BE2C (cell line): ENCODE measurements at regions not wholly inside any gene's neighbourhood (a gene's known extent, or its start where the extent isn't known, plus 50 kb on each side); places are given as distances from the start of the nearest gene placed in this dataset.

Experiments used
- DNase-seq: peaks from one replicate; pipeline ENCODE4 v3.0.0-alpha.2; 2020
- H3K27me3 ChIP-seq: fragments of 250-450 bp; sonication (Bioruptor Pico); 2 replicates; pipeline ENCODE4 v1.5.1; 2020; ENCODE audit warnings: mild to moderate bottlenecking
- H3K36me3 ChIP-seq: fragments of 250-450 bp; sonication (Bioruptor Pico); 2 replicates; pipeline ENCODE4 v1.5.1; 2020; ENCODE audit warnings: mild to moderate bottlenecking
- H3K4me1 ChIP-seq: fragments of 250-450 bp; sonication (Bioruptor Pico); 2 replicates; pipeline ENCODE4 v1.5.1; 2020
- H3K4me3 ChIP-seq: 2 replicates; pipeline ENCODE4 v1.5.1; 2011; ENCODE audit warnings: low read depth, low read length
- H3K9me3 ChIP-seq: fragments of 250-450 bp; sonication (Bioruptor Pico); 2 replicates; pipeline ENCODE4 v1.5.1; 2020
- CTCF ChIP-seq: IDR thresholded peaks from 2 replicates; pipeline ENCODE4 v1.5.1; 2012; ENCODE audit warnings: mild to moderate bottlenecking, low read depth, low read length

GRCh38 chr14:71734076-71734475 is 198.2 kb upstream of the RGS6 start:
- H3K27me3 ChIP-seq: no peaks in the 10 kb centered on the region
- peaks cover 14% of the 10 kb centered on the region for H3K36me3 ChIP-seq
- H3K4me1 ChIP-seq: no peaks in the 10 kb centered on the region
- no peaks in the 10 kb centered on the region for H3K9me3 ChIP-seq
- no peak overlapping the region for H3K4me3 ChIP-seq
- no peak for DNase-seq
- no peak for TF ChIP-seq CTCF

- Histone ChIP-seq H3K9me3 (no peaks in the 10 kb centered on the region), H3K4me3 (no peak overlapping the region), H3K36me3 (peaks cover 14% of the 10 kb centered on the region), H3K4me1 (no peaks in the 10 kb centered on the region), H3K27me3 (no peaks in the 10 kb centered on the region)
- TF ChIP-seq CTCF: no peak
- no peak for DNase-seq
Observed at GRCh38 chr14:71734885-71735284, 197.3 kb upstream of the RGS6 start.

- no peaks in the 10 kb centered on the region for H3K9me3 ChIP-seq
- no peaks in the 10 kb centered on the region for H3K4me1 ChIP-seq
- H3K27me3 ChIP-seq: no peaks in the 10 kb centered on the region
- peaks cover 14% of the 10 kb centered on the region for H3K36me3 ChIP-seq
- DNase-seq: no peak
- H3K4me3 ChIP-seq: no peak overlapping the region
- no peak for TF ChIP-seq CTCF
Observed at GRCh38 chr14:71737760-71738159, 194.5 kb upstream of the RGS6 start.

GRCh38 chr14:71739273-71739990 is 192.8 kb upstream of the RGS6 start:
- Histone ChIP-seq H3K27me3 (no peaks in the 10 kb centered on the region), H3K4me1 (no peaks in the 10 kb centered on the region), H3K9me3 (no peaks in the 10 kb centered on the region), H3K4me3 (no peak overlapping the region), H3K36me3 (peaks cover 7% of the 10 kb centered on the region)
- TF ChIP-seq CTCF: no peak
- no peak for DNase-seq

- peaks cover 7% of the 10 kb centered on the region for H3K36me3 ChIP-seq
- DNase-seq: no peak
- no peak overlapping the region for H3K4me3 ChIP-seq
- H3K9me3 ChIP-seq: no peaks in the 10 kb centered on the region
- H3K27me3 ChIP-seq: no peaks in the 10 kb centered on the region
- no peak for TF ChIP-seq CTCF
- no peaks in the 10 kb centered on the region for H3K4me1 ChIP-seq
Observed at GRCh38 chr14:71741241-71741640, 191.0 kb upstream of the RGS6 start.

- Histone ChIP-seq H3K4me3 (no peak overlapping the region), H3K4me1 (no peaks in the 10 kb centered on the region), H3K9me3 (no peaks in the 10 kb centered on the region), H3K36me3 (no peaks in the 10 kb centered on the region; the same call in 1 of the 2 replicates), H3K27me3 (no peaks in the 10 kb centered on the region)
- no peak for DNase-seq
- TF ChIP-seq CTCF: no peak
Observed at GRCh38 chr14:71742485-71742884, 189.7 kb upstream of the RGS6 start.
